SKM-1 treated with dmso at 0.1 percent for 144 hours (cell line): ENCODE measurements at regions not wholly inside any gene's neighbourhood (a gene's known extent, or its start where the extent isn't known, plus 50 kb on each side); places are given as distances from the start of the nearest gene placed in this dataset.
"Not testable (repeated sequence)": the region's sequence is repeated elsewhere in the genome, so short reads cannot be mapped to it uniquely, and the experiment has no call there.

ENCODE experiments used
- DNase-seq: peaks from one replicate; lab custom pipeline; 2025; ENCODE audit not compliant: unreplicated experiment; lab: John Stamatoyannopoulos, UW

DNA sequence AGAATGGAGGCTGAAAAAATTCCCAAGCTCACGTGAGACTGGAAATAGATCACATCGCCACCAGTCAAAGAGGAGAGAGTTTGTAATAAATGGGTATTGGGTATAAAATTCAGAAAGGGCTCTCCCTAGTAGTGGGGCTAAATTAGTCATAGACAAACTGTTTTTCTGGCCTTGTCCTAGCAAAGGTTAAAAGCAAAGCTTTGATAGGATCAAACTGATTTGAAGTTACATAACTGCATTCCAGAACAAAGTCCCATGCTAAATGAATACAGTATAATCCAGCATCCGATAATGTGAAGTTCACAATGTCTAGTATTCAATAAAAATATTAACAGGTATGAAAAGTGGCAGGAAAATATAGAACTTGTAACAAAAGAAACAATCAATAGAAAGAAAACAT, 149.8 kb upstream of the ATXN1 start:
- DNase-seq: no peak

- DNase-seq: no peak
These were observed 148.5 kb upstream of the ATXN1 start for GRCh38 chr6:16909658-16910360.

DNA sequence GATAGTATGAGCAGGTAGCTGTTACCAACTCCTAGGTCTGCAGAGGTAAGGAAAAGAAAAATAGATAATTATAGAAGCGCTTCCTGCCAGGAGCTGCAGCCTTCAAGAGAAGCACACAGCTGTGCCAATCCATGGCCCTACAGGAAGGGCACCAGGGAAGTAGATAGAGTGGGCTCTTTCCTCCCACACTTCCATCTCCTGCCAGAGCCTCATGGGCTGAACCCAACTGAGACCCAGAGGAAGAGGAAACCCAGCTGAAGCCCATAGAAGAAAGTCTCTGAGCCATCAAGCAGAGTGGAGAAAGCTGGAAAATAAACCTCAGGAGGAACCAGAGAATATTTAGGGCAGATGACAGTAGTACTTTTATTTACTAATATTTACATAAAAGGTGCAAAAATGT, 146.7 kb upstream of the ATXN1 start:
- no peak for DNase-seq

GRCh38 chr6:16904957-16905356, 143.7 kb upstream of the ATXN1 start:
- no peak for DNase-seq

GRCh38 chr6:16903470-16903869, 142.2 kb upstream of the ATXN1 start:
- DNase-seq: peak; percentile 14

DNA sequence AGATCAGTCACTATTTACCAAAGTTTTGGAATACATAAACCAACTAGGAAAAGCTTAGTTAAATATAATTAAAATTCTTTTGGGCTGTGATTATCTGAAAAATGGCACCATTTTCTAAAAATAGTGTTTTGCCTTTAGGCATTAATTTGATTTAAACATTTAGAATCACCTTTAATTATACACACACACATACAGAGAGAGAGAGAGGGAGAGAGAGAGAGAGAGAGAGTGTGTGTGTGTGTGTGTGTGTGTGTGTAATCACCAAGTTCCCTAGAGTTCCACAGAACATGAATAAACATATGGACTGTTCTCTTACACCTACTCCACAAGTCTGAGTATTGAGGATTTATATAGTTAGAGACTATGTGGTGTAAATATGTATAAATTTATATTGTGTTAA, 141.2 kb upstream of the ATXN1 start:
- DNase-seq: no peak

- DNase-seq: no peak
These were observed 140.5 kb upstream of the ATXN1 start for GRCh38 chr6:16901782-16902181.

DNA sequence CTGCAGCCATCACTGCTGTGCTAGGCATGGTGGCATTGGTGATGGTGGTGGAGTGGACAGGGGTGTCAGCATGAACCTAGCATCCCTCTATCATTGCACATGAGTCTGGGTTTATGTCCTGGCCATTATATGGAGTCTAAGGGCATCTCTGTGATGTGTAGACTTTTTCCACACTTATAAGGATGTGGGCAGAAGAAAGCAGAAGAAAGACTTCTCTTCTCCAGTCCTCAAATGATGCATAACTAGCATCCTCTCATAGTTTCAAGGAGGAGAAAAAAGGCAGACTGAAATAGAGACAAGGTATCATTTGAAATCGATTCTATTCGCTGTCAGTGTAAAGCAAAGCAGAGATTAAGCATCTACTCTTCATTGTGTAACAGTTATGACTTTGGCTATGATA, 140.0 kb upstream of the ATXN1 start:
- no peak for DNase-seq

GRCh38 chr6:16898640-16899396, 137.6 kb upstream of the ATXN1 start:
- DNase-seq: no peak

- no peak for DNase-seq
These were observed 136.4 kb upstream of the ATXN1 start for GRCh38 chr6:16897669-16898068.

- no peak for DNase-seq
These were observed 133.0 kb upstream of the ATXN1 start for GRCh38 chr6:16894301-16894700.

GRCh38 chr6:16891110-16891509, 129.8 kb upstream of the ATXN1 start:
- DNase-seq: not testable (repeated sequence)

DNA sequence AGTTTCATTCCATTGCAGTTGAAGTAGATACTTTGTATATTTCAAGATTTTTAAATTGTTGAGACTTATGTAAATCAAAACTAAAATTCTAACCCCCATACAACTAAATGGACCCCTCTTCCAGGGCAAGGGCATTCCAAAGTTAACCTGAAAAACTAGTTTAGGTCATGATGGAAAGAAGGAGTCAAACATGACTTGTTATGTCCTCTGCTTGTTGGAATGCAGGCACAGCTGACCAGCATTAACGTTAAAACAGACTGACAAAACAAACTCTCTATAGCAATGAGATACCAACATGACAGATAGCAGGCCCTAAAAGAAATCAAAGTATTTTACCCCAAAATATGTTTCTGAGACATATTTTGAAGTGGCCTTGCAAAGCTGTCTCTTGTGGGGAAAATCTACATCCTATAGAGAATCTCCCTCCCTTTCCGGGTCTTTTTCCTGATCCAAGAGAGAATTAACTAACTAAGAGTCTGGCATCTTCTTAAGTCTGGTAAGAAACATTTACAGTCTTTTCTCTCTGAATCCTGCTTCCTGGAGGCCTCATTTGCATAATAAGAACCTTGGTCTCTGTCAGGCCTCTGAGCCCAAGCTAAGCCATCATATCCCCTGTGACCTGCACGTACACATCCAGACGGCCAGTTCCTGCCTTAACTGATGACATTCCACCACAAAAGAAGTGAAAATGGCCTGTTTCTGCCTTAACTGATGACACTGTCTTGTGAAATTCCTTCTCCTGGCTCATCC, 124.3 kb upstream of the ATXN1 start:
- no peak for DNase-seq

DNA sequence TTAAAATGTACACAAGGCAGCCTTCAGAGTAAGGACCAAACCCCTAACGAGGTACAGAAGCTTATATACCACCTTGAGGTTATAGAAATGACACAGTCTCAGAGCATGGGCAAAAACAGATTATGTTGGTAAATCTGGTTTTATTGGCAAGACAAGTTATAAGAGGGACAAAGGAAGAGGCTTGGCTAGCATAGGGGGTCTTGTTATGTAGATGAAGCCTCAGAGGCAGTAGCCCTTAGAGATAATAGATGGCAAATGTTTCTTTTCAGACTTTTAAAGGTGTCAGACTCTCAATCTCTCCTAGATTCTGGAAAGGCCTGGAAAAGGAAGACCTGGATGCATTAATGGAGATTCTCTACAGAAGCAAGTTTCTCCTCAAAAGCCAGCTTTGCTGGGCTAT, 123.3 kb upstream of the ATXN1 start:
- no peak for DNase-seq

DNA sequence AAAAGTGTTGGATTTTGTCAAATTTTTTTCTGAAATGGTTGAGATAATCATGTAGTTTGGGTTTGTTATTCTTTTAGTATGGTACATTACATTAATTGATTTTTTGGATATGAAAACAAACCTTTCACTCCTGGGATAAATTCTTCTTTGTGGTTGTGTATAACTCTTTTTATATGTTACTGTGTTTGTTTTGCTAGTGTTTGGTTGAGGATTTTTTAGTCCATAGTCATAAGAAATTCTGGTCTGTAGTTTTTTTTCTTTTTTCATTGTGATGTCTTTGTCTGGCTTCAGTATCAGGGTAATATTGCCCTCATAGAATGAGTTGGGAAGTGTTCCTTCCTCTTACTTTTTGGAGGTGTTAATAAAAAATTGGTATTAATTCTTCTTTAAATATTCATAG, 122.2 kb upstream of the ATXN1 start:
- no peak for DNase-seq

DNA sequence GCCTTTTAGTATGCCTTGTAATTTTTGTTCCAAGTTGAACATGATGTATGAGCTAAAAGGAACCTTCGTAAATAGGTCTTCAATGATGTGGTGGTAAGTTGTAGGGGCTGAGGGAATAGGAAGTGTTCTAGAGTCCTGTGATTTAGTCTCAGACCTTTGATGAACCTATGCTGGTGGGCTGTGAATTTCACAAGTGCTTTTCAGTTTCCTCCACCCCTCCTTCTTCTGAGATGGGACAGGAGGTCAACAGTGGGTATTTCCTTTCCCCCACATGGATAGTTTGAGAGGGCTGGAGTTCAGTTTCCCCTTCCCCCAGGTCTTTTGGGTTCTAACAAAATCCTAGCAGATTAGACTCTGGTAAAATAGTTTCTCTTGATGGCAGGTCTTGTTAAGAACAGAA, 121.0 kb upstream of the ATXN1 start:
- no peak for DNase-seq

DNA sequence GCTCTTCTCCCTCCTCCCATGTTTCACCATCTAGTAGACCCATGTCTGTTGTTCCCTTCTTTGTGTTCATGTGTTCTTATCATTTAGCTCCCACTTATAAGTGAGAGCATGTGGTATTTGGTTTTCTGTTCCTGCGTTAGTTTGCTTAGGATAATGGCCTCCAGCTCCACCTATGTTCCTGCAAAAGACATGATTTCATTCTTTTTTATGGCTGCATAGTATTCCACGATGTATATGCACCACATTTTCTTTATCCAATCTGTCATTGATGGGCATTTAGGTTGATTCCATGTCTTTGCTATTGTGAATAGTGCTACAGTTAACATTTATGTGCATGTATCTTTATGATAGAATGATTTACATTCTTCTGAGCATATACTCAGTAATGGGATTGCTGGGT, 115.6 kb upstream of the ATXN1 start:
- DNase-seq: not testable (repeated sequence)

- DNase-seq: no peak
These were observed 114.9 kb upstream of the ATXN1 start for GRCh38 chr6:16876201-16876600.

GRCh38 chr6:16873698-16874097, 112.4 kb upstream of the ATXN1 start:
- no peak for DNase-seq

- DNase-seq: no peak
These were observed 111.4 kb upstream of the ATXN1 start for GRCh38 chr6:16872543-16873235.

- no peak for DNase-seq
These were observed 109.8 kb upstream of the ATXN1 start for GRCh38 chr6:16871047-16871446.
